Large intestine (tissue), 3 donors: ENCODE measurements at regions not wholly inside any gene's neighbourhood (a gene's known extent, or its start where the extent isn't known, plus 50 kb on each side); places are given as distances from the start of the nearest gene placed in this dataset.
A peak's percentile ranks its signal among the peaks of the same experiment; 100 is the strongest.

Experiments
- DNase-seq, 2 donors: peaks; one replicate each; pipeline versions ENCODE4 v3.0.0 to v3.0.0-alpha.2; 2013
- H3K27ac ChIP-seq: one replicate; pipeline ENCODE4 v1.5.1; 2013; ENCODE audit warnings: low read length
- H3K27me3 ChIP-seq: 2 replicates; pipeline ENCODE4 v1.6.1; 2013; ENCODE audit warnings: low read length; ENCODE audit not compliant: control insufficient read depth, insufficient read depth
- H3K36me3 ChIP-seq: 2 replicates; pipeline ENCODE4 v1.6.1; 2013; ENCODE audit warnings: low read length; ENCODE audit not compliant: control insufficient read depth, insufficient read depth
- H3K4me1 ChIP-seq: one replicate; pipeline ENCODE4 v1.6.1; 2013; ENCODE audit warnings: low read length; ENCODE audit not compliant: control insufficient read depth, insufficient read depth
- H3K4me3 ChIP-seq: one replicate; pipeline ENCODE4 v1.5.1; 2013; ENCODE audit warnings: low read length
- H3K9me3 ChIP-seq: one replicate; pipeline ENCODE4 v1.6.1; 2013; ENCODE audit warnings: mild to moderate bottlenecking, low read depth, low read length, moderate library complexity; ENCODE audit not compliant: control insufficient read depth
- WGBS: methylation state at CpG from one replicate; pipeline ENCODE4 v1.1.5; 2013; ENCODE audit warnings: low lambda C conversion rate; ENCODE audit not compliant: insufficient coverage; 5-methylcytosine and 5-hydroxymethylcytosine counted together

GRCh38 chr9:71590362-71590761 is 178.0 kb downstream of the CEMIP2 start:
- Histone ChIP-seq H3K36me3 (no peaks in the 10 kb centered on the region), H3K9me3 (no peaks in the 10 kb centered on the region), H3K27me3 (no peaks in the 10 kb centered on the region), H3K27ac (no peak overlapping the region), H3K4me1 (no peaks in the 10 kb centered on the region), H3K4me3 (no peak overlapping the region)
- 100% methylated on average over 1 of the region's 3 CpGs for WGBS
- DNase-seq = no peak

DNA sequence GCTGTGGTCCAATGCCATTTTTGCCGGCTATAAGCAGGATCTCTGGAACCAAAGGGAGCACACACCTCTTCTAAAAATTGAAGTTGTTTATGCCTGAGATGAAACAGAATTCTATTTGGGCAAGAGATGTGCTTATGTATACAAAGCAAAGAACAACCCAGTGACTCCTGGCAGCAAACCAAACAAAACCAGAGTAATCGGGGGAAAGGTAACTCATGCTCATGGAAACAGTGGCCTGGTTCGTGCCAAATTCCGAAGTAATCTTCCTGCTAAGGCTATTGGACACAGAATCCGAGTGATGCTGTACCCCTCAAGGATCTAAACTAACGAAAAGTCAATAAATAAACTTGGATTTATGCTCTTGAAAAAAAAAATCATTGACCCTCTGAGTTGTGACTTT is 178.7 kb downstream of the CEMIP2 start:
- no CpG with 5 or more reads among the region's 6 CpGs for WGBS
- Histone ChIP-seq H3K27ac (no peak overlapping the region), H3K4me1 (no peaks in the 10 kb centered on the region), H3K27me3 (no peaks in the 10 kb centered on the region), H3K4me3 (no peak overlapping the region), H3K9me3 (no peaks in the 10 kb centered on the region), H3K36me3 (no peaks in the 10 kb centered on the region)
- no peak for DNase-seq

GRCh38 chr9:71587576-71588362 is 180.5 kb downstream of the CEMIP2 start:
- Histone ChIP-seq H3K9me3 (no peaks in the 10 kb centered on the region), H3K4me1 (no peaks in the 10 kb centered on the region), H3K4me3 (no peak overlapping the region), H3K27ac (no peak overlapping the region), H3K27me3 (no peaks in the 10 kb centered on the region), H3K36me3 (no peaks in the 10 kb centered on the region)
- WGBS = no CpG with 5 or more reads among the region's 5 CpGs
- no peak for DNase-seq

DNA sequence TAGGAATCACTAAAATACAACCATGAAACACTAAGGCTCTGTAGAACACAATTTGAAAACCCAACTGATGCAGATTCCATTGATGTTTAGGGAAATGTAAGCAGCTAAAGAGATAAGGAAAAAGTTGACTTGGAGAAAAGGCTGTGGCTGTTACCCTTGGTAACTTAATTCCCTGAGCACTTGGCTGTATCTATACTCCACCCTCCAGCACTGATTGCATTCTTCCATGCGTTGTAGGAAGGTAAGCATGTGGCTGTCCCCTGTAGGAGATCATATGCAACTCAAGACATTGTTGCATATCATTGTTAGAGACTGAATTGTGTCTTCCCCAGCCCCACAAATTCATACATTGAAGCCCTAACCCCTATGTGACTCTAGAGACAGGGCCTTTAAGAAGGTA is 184.5 kb downstream of the CEMIP2 start:
- WGBS = no CpG with 5 or more reads among the region's 1 CpG
- H3K36me3 ChIP-seq = no peaks in the 10 kb centered on the region

GRCh38 chr9:71582347-71582746 is 186.0 kb downstream of the CEMIP2 start:
- Histone ChIP-seq H3K4me3 (no peak overlapping the region), H3K36me3 (no peaks in the 10 kb centered on the region), H3K4me1 (no peaks in the 10 kb centered on the region), H3K27ac (no peak overlapping the region), H3K9me3 (no peaks in the 10 kb centered on the region), H3K27me3 (no peaks in the 10 kb centered on the region)
- DNase-seq = no peak
- WGBS = no CpG with 5 or more reads among the region's 2 CpGs

More for the DNA sequence above, 184.5 kb downstream of the CEMIP2 start:
- Histone ChIP-seq H3K4me3 (no peak overlapping the region), H3K27me3 (no peaks in the 10 kb centered on the region), H3K9me3 (no peaks in the 10 kb centered on the region), H3K27ac (no peak overlapping the region), H3K4me1 (no peaks in the 10 kb centered on the region)
- no peak for DNase-seq

GRCh38 chr9:71581101-71581500 is 187.2 kb downstream of the CEMIP2 start:
- no peaks in the 10 kb centered on the region for H3K27me3 ChIP-seq
- H3K27ac ChIP-seq = no peak overlapping the region
- no peaks in the 10 kb centered on the region for H3K4me1 ChIP-seq
- no peaks in the 10 kb centered on the region for H3K9me3 ChIP-seq
- no peak for DNase-seq
- WGBS = no CpG with 5 or more reads among the region's 2 CpGs
- H3K36me3 ChIP-seq = no peaks in the 10 kb centered on the region
- no peak overlapping the region for H3K4me3 ChIP-seq

DNA sequence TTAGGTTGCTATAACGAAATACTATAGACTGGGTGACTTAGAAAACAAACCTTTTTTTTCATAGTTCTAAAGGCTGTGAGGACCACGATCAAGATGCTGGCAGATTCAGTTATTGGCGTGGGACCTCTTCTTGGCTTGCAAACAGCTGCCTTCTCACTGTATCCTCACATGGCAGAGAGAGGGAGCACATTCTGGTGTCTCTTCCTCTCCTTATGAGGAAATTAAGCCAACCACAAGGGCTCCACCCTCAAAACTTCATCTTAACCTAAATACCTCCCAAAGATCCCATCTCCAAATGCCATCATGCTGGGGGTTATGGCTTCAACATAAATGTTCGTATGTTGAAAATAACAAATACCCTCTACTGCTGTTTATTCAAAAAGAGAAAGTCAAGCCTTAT is 197.1 kb downstream of the CEMIP2 start:
- Histone ChIP-seq H3K36me3 (no peaks in the 10 kb centered on the region), H3K27me3 (no peaks in the 10 kb centered on the region), H3K27ac (no peak overlapping the region), H3K4me3 (no peak overlapping the region), H3K4me1 (no peaks in the 10 kb centered on the region), H3K9me3 (no peaks in the 10 kb centered on the region)
- DNase-seq = no peak
- 80% methylated on average over 1 of the region's 4 CpGs for WGBS

- no peaks in the 10 kb centered on the region for H3K9me3 ChIP-seq
- no peaks in the 10 kb centered on the region for H3K4me1 ChIP-seq
- no peak overlapping the region for H3K4me3 ChIP-seq
- DNase-seq = no peak
- no peak overlapping the region for H3K27ac ChIP-seq
- no peaks in the 10 kb centered on the region for H3K36me3 ChIP-seq
- H3K27me3 ChIP-seq = no peaks in the 10 kb centered on the region
These were observed 200.4 kb downstream of the CEMIP2 start for GRCh38 chr9:71567890-71568289.

- WGBS = no CpG with 5 or more reads among the region's 4 CpGs
- no peaks in the 10 kb centered on the region for H3K9me3 ChIP-seq
These were observed 206.2 kb downstream of the CEMIP2 start for GRCh38 chr9:71562140-71562539.

DNA sequence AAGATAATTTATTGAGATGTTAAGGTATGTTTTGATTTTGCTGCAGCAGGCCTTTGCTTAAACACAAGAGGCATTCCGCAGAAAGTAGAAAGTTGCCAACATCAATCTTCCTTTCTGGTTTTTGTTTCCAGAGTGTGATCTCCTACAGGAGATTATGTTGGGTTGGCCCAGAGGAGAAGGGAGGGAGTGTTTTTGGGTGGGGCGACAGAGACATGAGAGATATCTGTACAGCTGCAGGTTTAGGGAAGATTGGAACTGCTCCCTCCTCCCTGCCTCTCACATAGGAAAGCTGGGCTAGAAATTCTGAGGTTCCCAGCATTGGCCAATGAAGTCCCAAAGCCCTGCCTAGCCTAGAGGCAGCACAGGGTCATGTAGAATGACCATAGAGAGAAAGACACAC is 211.0 kb downstream of the CEMIP2 start:
- no peaks in the 10 kb centered on the region for H3K9me3 ChIP-seq
- no peak for DNase-seq
- H3K27me3 ChIP-seq = no peaks in the 10 kb centered on the region
- no peak overlapping the region for H3K4me3 ChIP-seq
- peaks cover 7% of the 10 kb centered on the region for H3K4me1 ChIP-seq
- H3K27ac ChIP-seq = no peak overlapping the region
- no CpG with 5 or more reads among the region's 2 CpGs for WGBS
- no peaks in the 10 kb centered on the region for H3K36me3 ChIP-seq

More at GRCh38 chr9:71562140-71562539, 206.2 kb downstream of the CEMIP2 start:
- DNase-seq = no peak
- no peaks in the 10 kb centered on the region for H3K36me3 ChIP-seq
- H3K4me1 ChIP-seq = peaks cover 7% of the 10 kb centered on the region
- no peaks in the 10 kb centered on the region for H3K27me3 ChIP-seq
- H3K4me3 ChIP-seq = no peak overlapping the region
- H3K27ac ChIP-seq = no peak overlapping the region

DNA sequence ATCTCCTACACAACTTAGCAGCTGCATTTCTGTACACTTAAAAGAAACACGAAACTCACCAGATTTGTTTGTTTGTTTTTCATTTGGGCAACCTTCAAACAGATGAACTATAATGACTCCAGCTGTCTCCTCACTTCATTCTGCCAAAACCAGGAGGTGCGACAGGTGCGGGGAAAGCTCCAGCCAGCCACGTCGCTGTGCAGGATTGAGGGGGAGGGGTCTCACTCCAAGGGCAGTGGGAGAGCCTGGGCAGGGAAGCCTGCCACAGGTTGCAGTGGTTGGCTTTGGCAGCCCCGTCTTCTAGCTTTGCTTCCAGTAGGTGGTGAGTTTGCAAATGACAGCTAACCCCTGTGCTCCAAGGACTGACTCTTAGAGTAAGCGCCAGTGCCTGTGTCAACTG is 215.8 kb downstream of the CEMIP2 start:
- no peaks in the 10 kb centered on the region for H3K36me3 ChIP-seq
- DNase-seq = peak in 1 of 2 donors; percentile 11

More for the DNA sequence above, 215.8 kb downstream of the CEMIP2 start:
- H3K4me3 ChIP-seq = no peak overlapping the region
- H3K27me3 ChIP-seq = no peaks in the 10 kb centered on the region
- H3K9me3 ChIP-seq = no peaks in the 10 kb centered on the region
- no peak overlapping the region for H3K27ac ChIP-seq
- peaks cover 3% of the 10 kb centered on the region for H3K4me1 ChIP-seq
- WGBS = 0% methylated on average over 1 of the region's 7 CpGs
